ENCODE measurements at regions not wholly inside any gene's neighbourhood (a gene's known extent, or its start where the extent isn't known, plus 50 kb on each side); places are given as distances from the start of the nearest gene placed in this dataset.

GRCh38 chr9:81755721-81756120 lies 66.4 kb upstream of the TLE1 start:
- no peaks in the 10 kb centered on the region for H3K36me3 Mint-ChIP-seq
- no peaks in the 10 kb centered on the region for H3K9me3 Mint-ChIP-seq
- no peaks in the 10 kb centered on the region for H3K4me1 Mint-ChIP-seq
- WGBS (ENCODE audit: insufficient coverage) = 94% methylated on average over 4 of the region's 6 CpGs
- peaks cover 0 to 5% of the 10 kb centered on the region in 2 donors for H3K27me3 Mint-ChIP-seq (ENCODE audit: low read depth in 2 of 2)
- ATAC-seq = no peak
- no peak overlapping the region for H3K27ac ChIP-seq (ENCODE audit: low read length)
- no peak for DNase-seq
- H3K27me3 ChIP-seq (ENCODE audit: control insufficient read depth, insufficient read depth, low read length) = no peaks in the 10 kb centered on the region
- TF ChIP-seq CTCF (IDR thresholded peaks at IDR 0.05) = no peak
- intact Hi-C loops (cut with micrococcal nuclease) = no loop called here
- no peak overlapping the region for H3K4me3 ChIP-seq (ENCODE audit: low read length)
- H3K27ac Mint-ChIP-seq = no peak overlapping the region
- no peaks in the 10 kb centered on the region for H3K4me1 ChIP-seq (ENCODE audit: control insufficient read depth, insufficient read depth, low read length)
- no peak overlapping the region for H3K4me3 Mint-ChIP-seq
- no peaks in the 10 kb centered on the region for H3K9me3 ChIP-seq (ENCODE audit: control insufficient read depth, insufficient read depth, low read length)
- H3K36me3 ChIP-seq (ENCODE audit: control insufficient read depth, insufficient read depth, low read length) = no peaks in the 10 kb centered on the region

- Mint-ChIP-seq H3K36me3 (no peaks in the 10 kb centered on the region), H3K4me1 (no peaks in the 10 kb centered on the region), H3K9me3 (no peaks in the 10 kb centered on the region), H3K27ac (no peak overlapping the region), H3K27me3 (ENCODE audit: low read depth in 2 of 2) (peaks cover 0 to 5% of the 10 kb centered on the region in 2 donors), H3K4me3 (no peak overlapping the region)
- no peaks in the 10 kb centered on the region for H3K27me3 ChIP-seq (ENCODE audit: control insufficient read depth, insufficient read depth, low read length)
- ATAC-seq (no peak), DNase-seq (no peak)
- TF ChIP-seq CTCF (IDR thresholded peaks at IDR 0.05) = no peak
- no peak overlapping the region for H3K4me3 ChIP-seq (ENCODE audit: low read length)
- whole genome bisulfite sequencing (ENCODE audit: insufficient coverage) = 97% methylated on average over 4 of the region's 5 CpGs
- no peak overlapping the region for H3K27ac ChIP-seq (ENCODE audit: low read length)
- H3K4me1 ChIP-seq (ENCODE audit: control insufficient read depth, insufficient read depth, low read length) = no peaks in the 10 kb centered on the region
- H3K36me3 ChIP-seq (ENCODE audit: control insufficient read depth, insufficient read depth, low read length) = no peaks in the 10 kb centered on the region
- no peaks in the 10 kb centered on the region for H3K9me3 ChIP-seq (ENCODE audit: control insufficient read depth, insufficient read depth, low read length)
- intact Hi-C loops (cut with micrococcal nuclease) = no loop called here
Measured at GRCh38 chr9:81756561-81756960, 67.2 kb upstream of the TLE1 start.

- Histone ChIP-seq H3K27ac (ENCODE audit: low read length) (no peak overlapping the region), H3K4me3 (ENCODE audit: low read length) (no peak overlapping the region), H3K4me1 (ENCODE audit: control insufficient read depth, insufficient read depth, low read length) (no peaks in the 10 kb centered on the region), H3K36me3 (ENCODE audit: control insufficient read depth, insufficient read depth, low read length) (no peaks in the 10 kb centered on the region), H3K27me3 (ENCODE audit: control insufficient read depth, insufficient read depth, low read length) (no peaks in the 10 kb centered on the region), H3K9me3 (ENCODE audit: control insufficient read depth, insufficient read depth, low read length) (no peaks in the 10 kb centered on the region)
- TF ChIP-seq CTCF (IDR thresholded peaks at IDR 0.05) = no peak
- Mint-ChIP-seq H3K27ac (no peak overlapping the region), H3K4me3 (no peak overlapping the region), H3K4me1 (no peaks in the 10 kb centered on the region), H3K9me3 (no peaks in the 10 kb centered on the region), H3K36me3 (no peaks in the 10 kb centered on the region), H3K27me3 (ENCODE audit: low read depth in 2 of 2) (peaks cover 0 to 4% of the 10 kb centered on the region in 2 donors)
- intact Hi-C loops (cut with micrococcal nuclease) = no loop called here
- WGBS (ENCODE audit: insufficient coverage) = 81% methylated on average over 3 of the region's 3 CpGs
- no peak for DNase-seq
- no peak for ATAC-seq
Measured at GRCh38 chr9:81758123-81758797, 68.9 kb upstream of the TLE1 start.

- Mint-ChIP-seq H3K4me1 (no peaks in the 10 kb centered on the region), H3K4me3 (no peak overlapping the region), H3K27me3 (ENCODE audit: low read depth in 2 of 2) (no peaks in the 10 kb centered on the region), H3K9me3 (no peaks in the 10 kb centered on the region), H3K36me3 (no peaks in the 10 kb centered on the region), H3K27ac (no peak overlapping the region)
- Histone ChIP-seq H3K4me3 (ENCODE audit: low read length) (no peak overlapping the region), H3K27ac (ENCODE audit: low read length) (no peak overlapping the region), H3K4me1 (ENCODE audit: control insufficient read depth, insufficient read depth, low read length) (no peaks in the 10 kb centered on the region), H3K36me3 (ENCODE audit: control insufficient read depth, insufficient read depth, low read length) (no peaks in the 10 kb centered on the region), H3K9me3 (ENCODE audit: control insufficient read depth, insufficient read depth, low read length) (no peaks in the 10 kb centered on the region), H3K27me3 (ENCODE audit: control insufficient read depth, insufficient read depth, low read length) (no peaks in the 10 kb centered on the region)
- no peak for ATAC-seq
- no peak for DNase-seq
- intact Hi-C loops (cut with micrococcal nuclease) = no loop called here
- no peak for TF ChIP-seq CTCF (IDR thresholded peaks at IDR 0.05)
- WGBS (ENCODE audit: insufficient coverage) = 65% methylated on average over 3 of the region's 5 CpGs
Measured at GRCh38 chr9:81759680-81760215, 70.4 kb upstream of the TLE1 start.

All from natural killer cell (primary cell).